GM18526 (cell line): ENCODE measurements at regions not wholly inside any gene's neighbourhood (a gene's known extent, or its start where the extent isn't known, plus 50 kb on each side); places are given as distances from the start of the nearest gene placed in this dataset.

Source experiments
- POLR2A ChIP-seq: IDR thresholded peaks from 3 replicates; pipeline ENCODE4 v1.6.1; 2011; ENCODE audit not compliant: insufficient read length; ENCODE audit errors: extremely low read depth

DNA sequence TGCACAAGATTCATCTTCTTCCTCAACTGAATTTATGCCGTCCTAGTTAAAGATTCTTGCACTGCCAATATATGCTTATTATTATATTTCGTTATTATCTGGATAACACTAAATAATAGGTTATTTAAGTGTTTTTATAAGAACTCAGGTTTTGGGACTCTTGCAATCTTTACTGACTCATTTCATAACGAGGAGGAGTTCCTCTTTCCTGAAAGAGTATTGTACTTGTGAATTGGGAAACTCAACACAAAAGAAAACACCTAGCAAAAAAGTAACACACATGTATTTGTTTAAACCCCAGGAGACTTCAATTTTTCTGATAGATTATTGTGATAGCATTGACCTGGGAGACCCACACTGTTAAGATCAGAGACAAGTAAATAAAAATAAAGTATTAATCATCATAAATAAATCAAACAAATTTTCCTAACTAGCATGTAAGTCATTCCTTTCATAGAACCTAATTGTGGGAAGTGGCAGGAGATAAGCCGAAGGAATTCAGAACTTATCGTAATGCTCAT is 505.8 kb downstream of the KCNJ2 start:
- no peak for TF ChIP-seq POLR2A

DNA sequence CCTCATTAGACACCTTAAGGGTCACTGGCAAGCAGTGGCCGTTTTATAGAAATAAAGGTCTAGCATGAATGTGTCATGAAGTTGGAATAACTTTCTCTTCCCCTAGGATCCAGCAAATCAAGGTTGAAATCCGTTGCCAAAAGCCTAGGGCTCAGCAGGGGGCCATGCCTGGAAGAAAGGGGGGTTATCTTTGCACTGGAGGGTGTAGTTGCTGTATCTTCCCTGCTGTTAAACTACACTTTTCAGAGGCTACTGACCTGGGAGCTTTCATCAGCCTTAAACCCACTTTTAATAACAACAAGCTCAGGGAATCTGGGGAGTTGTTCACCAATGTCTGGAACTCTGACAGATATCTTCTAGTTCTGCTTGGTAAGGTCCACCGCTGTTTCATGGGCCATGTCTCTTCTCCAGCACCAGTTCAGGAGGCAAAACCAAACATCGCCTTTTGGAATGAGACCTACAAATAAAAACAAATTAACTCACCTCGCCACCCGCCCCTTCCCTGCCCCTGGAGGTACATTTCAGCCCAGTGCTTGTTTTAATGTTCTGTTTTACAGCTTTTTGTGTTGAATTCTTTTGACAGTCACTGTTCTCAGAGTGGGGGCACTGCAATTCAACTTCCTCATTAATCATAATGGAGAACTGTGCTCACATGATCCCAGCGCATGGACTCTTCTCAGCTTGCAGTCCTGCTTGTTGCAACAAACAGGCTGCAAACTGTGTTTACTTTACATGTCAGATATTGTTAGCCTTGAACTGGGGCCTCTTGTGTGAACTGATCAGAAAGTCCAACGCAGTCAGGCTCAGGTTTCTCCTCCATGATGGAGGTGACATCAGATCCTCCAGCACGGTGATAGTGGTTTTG is 508.7 kb downstream of the KCNJ2 start:
- no peak for TF ChIP-seq POLR2A

DNA sequence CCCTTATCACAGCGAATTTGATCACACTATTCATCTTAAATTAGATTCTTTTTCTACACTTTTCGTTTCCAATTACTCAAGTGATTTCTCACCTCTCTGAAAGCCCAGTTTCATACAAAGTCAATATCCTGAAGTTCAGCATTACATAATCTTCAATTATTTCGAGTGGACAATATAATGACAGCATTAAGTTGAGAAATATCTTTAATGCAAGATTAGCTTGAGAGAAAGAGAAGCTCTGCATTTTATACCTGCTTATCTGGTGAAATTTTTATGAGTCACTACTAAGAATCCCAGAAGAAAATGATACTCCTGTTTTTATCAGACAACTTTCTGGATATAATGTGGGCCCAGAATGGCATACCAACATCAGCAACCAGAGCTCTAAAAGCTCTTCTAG is 509.6 kb downstream of the KCNJ2 start:
- no peak for TF ChIP-seq POLR2A

DNA sequence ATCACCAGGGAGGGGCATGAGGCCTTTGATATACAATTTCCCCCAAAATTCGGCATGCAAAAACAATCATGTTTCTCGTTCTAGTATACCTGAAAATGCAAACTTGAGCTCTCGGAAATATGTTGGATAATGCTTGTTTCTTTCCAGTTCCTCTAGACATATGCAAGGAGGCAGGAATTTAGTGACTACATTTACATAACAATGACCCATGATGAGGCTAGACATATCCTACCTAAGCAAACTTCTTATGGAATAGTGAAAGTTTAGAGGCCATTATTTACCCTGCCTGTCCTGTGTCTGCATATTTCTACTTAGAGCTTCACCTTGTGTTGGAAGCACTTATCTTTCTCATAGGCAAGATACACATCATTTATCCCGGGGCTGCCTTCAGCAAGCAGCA is 514.6 kb downstream of the KCNJ2 start:
- no peak for TF ChIP-seq POLR2A

DNA sequence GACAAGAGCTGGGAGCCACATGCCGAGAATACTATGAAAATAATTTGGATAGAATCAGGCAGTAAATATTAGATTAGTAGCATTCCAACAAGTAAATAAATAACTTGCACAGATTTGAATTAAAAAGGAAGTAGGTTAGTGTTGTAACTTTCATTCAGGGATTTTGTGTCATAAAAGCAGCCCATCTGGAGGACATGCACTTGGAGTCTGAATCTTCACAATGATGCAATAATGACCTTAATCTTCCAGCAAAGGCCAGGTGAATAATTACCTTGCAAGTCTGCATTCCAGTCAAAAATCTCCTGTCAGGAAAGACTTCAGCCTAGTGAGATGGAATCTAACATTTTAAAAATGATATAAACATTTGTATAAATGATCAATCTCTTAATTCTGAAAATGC is 518.1 kb downstream of the KCNJ2 start:
- TF ChIP-seq POLR2A = no peak

DNA sequence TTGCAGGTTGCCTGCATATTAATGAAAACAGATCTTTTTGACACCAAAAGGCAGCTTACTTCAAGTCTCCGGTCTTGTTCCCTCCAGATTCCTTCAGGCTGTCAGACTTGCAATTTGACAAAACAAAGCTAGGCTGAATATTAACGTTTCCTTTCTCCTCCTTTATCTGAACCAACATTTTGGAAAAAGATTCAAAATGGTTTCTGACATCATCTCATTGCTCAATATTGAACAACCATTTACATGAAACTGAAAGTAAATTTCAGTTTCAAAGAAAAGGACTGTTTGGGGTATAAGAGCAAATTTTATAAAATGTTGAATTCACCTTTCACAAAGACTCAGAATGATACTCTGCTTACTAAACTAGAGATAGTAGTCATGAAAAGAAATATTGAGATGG is 521.8 kb downstream of the KCNJ2 start:
- TF ChIP-seq POLR2A = no peak

DNA sequence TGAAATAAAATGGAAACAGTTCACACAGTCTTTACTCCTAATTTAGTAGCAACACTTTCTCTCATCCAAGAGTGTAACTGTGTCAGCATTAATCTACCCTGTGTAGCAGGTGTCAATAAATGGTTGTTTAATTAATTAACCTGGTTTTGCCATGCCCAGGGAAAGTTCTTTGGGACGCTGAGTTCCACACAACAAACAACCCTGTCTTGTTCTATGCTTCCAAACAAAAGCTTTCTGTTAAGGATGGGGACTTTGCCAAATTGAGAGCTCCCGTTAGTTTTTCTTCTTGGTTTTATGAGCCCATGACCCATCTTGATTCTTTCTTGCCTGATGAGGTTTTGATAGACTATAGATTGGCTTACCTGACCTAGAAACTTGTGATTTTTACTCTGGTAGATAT is 530.1 kb downstream of the KCNJ2 start:
- TF ChIP-seq POLR2A = no peak

DNA sequence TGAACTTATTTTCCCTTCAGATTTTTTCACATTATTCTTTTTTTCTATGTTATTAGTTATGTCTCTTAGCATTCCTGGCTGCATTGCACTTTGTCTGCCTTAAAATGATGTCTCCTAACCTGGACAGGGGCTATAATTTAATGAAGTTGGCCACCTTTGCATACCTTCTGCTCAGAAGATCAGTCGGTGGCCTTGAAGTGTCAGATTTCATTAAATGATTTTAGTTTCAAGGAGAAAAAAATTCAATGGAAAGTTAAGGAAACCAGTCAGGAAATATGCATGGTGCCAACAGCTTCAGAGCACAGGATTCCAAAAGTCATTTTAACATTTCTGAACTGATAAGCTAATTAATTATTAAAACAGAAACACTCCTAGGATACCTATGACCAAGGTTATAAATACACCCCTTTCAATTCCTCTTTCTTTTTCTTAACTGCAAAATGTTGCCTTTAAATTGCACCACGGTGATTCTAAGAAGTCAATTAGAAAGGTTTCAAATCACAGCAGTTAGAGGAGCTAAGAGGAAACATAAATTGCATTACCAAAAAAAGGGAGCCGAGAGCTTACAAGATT is 533.4 kb downstream of the KCNJ2 start:
- no peak for TF ChIP-seq POLR2A

DNA sequence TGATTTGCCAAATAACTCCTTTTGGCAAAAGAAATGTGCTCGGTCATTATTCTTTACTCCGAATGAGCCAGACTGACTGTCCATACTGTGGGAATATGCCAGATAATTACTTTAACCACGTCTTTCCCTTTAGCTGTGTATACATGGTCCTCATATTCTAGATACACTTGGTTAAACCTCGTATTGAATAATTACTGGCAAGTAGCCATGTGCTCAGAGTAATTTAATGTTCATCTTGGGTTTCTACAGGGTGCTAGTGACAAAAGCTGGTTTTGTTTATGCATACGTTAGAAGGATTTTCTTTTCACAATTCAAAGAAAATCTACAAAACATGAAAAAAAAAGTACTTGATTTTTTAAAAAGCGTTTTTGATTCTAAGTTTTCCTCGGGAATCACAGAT is 540.3 kb downstream of the KCNJ2 start:
- no peak for TF ChIP-seq POLR2A

DNA sequence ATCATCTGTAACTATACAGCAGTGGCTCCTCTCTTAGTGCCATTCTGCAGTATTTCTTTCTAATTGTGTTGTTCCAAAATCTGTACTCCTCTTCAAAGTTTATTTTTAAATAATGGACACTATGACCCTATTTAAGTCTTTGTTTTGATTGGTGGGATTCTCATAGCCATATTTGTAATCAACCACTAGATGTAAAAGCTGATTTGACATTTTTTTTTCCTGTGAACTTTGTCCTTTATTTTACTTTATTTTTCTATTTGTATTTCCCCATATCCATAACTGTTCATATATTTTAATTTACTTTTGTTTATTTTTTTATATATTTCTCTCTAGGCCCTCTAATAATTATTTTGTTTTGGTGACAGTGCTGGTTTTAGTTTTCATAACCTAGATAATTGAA is 544.4 kb downstream of the KCNJ2 start:
- no peak for TF ChIP-seq POLR2A

DNA sequence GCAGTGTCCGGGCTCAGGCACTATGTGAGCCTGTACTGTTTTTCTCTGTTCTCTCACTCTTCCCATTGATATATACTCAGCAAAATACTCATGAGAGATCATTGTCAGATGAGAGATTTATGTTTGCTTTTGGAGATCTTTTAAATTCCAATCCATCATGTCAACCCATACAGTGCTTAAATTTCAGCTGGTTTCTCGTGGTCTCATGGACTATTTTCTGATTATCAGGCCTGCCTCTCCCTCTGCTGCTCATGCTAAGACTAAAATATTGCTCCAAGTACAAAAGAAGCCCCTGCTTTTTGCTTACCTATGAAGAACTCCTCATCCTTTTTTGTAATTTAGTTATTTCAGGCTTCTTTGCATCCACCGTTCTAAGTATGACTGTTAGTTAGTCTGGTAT is 547.2 kb downstream of the KCNJ2 start:
- TF ChIP-seq POLR2A = no peak

DNA sequence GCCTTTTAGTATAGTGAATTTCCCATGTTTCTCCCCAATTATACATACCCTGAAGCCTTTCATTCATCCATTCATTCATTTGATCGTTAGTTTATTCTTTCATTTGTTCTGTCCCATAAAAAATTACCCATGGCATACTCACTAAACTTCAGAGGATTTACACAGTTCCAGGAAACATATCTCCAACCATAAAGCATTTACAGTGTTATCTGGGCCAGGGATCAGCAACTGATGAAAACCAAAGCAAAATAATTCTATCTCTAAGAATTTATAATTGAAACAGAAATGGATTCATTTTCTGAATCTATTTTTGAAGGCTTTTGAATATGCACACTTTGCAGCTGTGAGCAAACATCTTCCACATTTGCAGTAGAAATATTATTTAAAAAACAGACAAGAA is 547.7 kb downstream of the KCNJ2 start:
- TF ChIP-seq POLR2A = no peak

DNA sequence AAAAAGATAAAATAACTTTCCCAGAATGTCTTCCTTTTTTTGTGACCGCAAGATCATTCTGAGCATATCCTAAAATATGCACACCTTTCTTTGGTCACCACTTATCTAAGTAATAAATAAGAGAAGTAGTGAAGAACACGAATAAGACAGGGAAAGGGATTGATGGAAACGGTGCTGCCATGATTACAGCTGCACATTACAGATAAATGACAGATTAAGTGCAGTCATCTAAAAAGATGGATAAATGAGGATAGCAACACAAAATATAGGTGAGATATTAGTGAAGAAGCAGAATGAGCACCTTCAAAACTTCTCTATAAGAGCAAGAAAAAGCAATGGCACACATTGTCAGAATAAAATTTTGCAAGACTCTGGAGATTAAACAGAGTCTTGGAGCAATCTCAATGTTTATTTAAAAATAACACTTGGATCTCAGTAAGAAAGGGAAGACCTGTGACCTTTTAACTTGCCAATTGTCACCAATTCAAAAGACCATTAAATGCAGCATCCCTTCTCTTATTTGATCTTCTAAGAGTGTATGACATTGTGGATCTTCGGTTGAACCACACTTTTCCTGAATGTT is 567.1 kb downstream of the KCNJ2 start:
- no peak for TF ChIP-seq POLR2A

DNA sequence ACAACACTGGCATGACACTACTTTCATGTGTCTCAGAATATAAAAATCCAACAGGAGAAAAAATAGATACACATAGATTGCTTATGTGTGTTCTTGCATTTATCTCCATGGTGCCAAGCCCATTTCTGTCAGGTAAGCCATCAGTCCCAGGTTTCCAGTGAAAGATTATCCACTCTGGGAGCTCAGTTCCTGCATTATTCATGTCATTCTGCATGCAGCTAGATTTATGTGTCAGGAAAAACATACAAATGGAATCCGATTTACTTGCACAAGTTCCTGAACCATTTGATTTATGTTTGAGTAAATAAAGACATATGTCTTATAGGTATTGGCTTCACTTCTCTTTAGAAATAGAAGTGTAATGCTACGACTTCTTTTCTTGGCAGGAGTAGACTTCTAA is 569.7 kb downstream of the KCNJ2 start:
- no peak for TF ChIP-seq POLR2A

DNA sequence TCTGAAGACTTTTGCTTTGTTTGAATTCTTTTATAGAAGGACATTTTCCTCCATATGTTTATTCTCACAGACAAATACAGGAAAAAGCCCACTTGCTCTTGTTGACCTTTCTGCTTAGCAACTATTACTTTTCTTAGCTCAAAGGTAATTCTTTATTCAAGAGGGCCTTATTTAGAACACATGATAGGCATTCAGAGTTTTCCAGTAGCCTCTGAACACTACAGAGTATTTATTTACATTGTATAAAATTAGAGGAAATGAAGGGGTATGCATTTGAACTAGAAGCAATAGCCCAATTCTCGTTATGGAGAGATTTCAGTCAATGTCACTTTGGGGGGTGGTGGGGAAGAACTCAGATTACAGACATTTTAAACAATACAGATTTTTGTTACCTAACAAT is 581.7 kb downstream of the KCNJ2 start:
- no peak for TF ChIP-seq POLR2A

DNA sequence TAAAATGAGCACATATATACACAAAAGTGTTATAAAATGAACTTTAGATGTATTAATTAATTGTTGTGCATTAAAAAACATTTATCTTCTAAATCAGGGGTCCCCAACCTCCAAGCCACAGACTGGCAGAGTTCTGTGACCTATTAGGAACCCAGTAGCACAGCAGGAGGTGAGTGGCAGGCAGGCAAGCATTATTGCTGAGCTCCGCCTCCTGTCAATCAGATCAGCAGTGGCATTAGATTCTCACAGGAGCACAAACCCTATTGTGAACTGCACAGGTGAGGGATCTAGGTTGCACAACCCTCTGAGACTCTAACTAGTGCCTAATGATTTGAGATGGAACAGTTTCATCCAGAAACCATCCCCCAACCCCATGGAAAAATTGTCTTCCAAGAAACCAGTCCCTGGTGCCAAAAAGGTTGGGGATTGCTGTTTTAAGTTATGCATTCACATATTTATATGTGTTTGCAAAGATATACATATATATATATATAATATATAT is 583.7 kb downstream of the KCNJ2 start:
- TF ChIP-seq POLR2A = no peak
